PC-3 (cell line): ENCODE measurements at regions not wholly inside any gene's neighbourhood (a gene's known extent, or its start where the extent isn't known, plus 50 kb on each side); places are given as distances from the start of the nearest gene placed in this dataset.

ENCODE experiments used
- ATAC-seq: fragments of 200-7000 bp; cut with Tn5 transposase; 2 replicates; pipeline ENCODE4 v1.9.1; 2020; ENCODE audit warnings: mild to moderate bottlenecking, moderate library complexity
- BruUV-seq: library from RNA; stranded (reverse); fragments of 400-500 nt; replicated peaks from 2 replicates; lab custom pipeline; 2021; lab: Mats Ljungman, UMichigan
- CTCF ChIA-PET: fragments of 300-600 bp; sonication (Branson Sonifier 250); formaldehyde crosslinking; loops from one replicate; lab custom pipeline; 2022; ENCODE audit warnings: antibody characterized with exemption; lab: Charles Lee
- POLR2A ChIA-PET: fragments of 300-600 bp; sonication (Branson Sonifier 250); formaldehyde crosslinking; loops from one replicate; lab custom pipeline; 2022; ENCODE audit warnings: antibody characterized with exemption; ENCODE audit not compliant: unreplicated experiment; lab: Charles Lee
- DNase-seq: peaks from one replicate; pipeline ENCODE4 v3.0.0-alpha.2; 2015
- H2AFZ ChIP-seq: fragments of 300-600 bp; sonication (generic); 2 replicates; pipeline ENCODE4 v1.6.0; 2016; ENCODE audit warnings: antibody characterized with exemption, low read length
- H3F3A ChIP-seq: fragments of 300-600 bp; sonication (generic); one replicate; pipeline ENCODE4 v1.6.0; 2017; ENCODE audit warnings: antibody characterized with exemption, low read length, control low read depth, mild to moderate bottlenecking; ENCODE audit not compliant: unreplicated experiment
- H3K27ac ChIP-seq: fragments of 300-600 bp; sonication (generic); 2 replicates; pipeline ENCODE4 v1.5.1; 2016; ENCODE audit warnings: mild to moderate bottlenecking, low read length
- H3K27me3 ChIP-seq: fragments of 300-600 bp; sonication (generic); 2 replicates; pipeline ENCODE4 v1.6.1; 2016; ENCODE audit warnings: low read length, mixed read lengths
- H3K36me3 ChIP-seq: fragments of 300-600 bp; sonication (generic); 2 replicates; pipeline ENCODE4 v1.6.1; 2016; ENCODE audit warnings: low read depth, mixed run types, low read length, mixed read lengths
- H3K4me1 ChIP-seq: fragments of 300-600 bp; sonication (generic); 2 replicates; pipeline ENCODE4 v1.5.1; 2016; ENCODE audit warnings: low read length; ENCODE audit not compliant: insufficient read depth
- H3K4me2 ChIP-seq: fragments of 300-600 bp; sonication (generic); 2 replicates; pipeline ENCODE4 v1.6.0; 2016; ENCODE audit warnings: low read length
- H3K4me3 ChIP-seq: fragments of 300-600 bp; sonication (generic); 2 replicates; pipeline ENCODE4 v1.5.1; 2016; ENCODE audit warnings: mild to moderate bottlenecking, low read length, mixed read lengths
- H3K79me2 ChIP-seq: fragments of 300-600 bp; sonication (generic); 2 replicates; pipeline ENCODE4 v1.6.1; 2017; ENCODE audit warnings: low read length, mixed read lengths
- H3K9ac ChIP-seq: fragments of 300-600 bp; sonication (generic); 2 replicates; pipeline ENCODE4 v1.6.0; 2016; ENCODE audit warnings: mild to moderate bottlenecking, low read length
- H3K9me2 ChIP-seq: fragments of 300-600 bp; sonication (generic); replicated peaks from 2 replicates; pipeline ENCODE4 v1.6.1; 2016; ENCODE audit warnings: mixed run types, low read length, mixed read lengths
- H3K9me3 ChIP-seq: fragments of 300-600 bp; sonication (generic); 2 replicates; pipeline ENCODE4 v1.6.1; 2016; ENCODE audit warnings: low read length, mixed read lengths
- H4K20me1 ChIP-seq: fragments of 300-600 bp; sonication (generic); 2 replicates; pipeline ENCODE4 v1.6.1; 2016; ENCODE audit warnings: low read length, mixed read lengths
- EZH2 ChIP-seq: fragments of 300-600 bp; sonication (generic); IDR thresholded peaks from one replicate; pipeline ENCODE4 v1.6.1; 2017; ENCODE audit warnings: antibody characterized with exemption, mild to moderate bottlenecking, low read length; ENCODE audit not compliant: unreplicated experiment
- EZH2phosphoT487 ChIP-seq: fragments of 300-600 bp; sonication (generic); IDR thresholded peaks from 2 replicates; pipeline ENCODE4 v1.6.1; 2018; ENCODE audit warnings: mild to moderate bottlenecking, antibody characterized with exemption, low read length, borderline replicate concordance
- intact Hi-C: fragments of 100-400 bp; cut with micrococcal nuclease; formaldehyde crosslinking; loops from 2 replicates; pipeline ENCODE4 v1.9.0; 2023
- TF ChIP-seq, protein P1 (sequence below): fragments of 300-600 bp; sonication (generic); conservative IDR thresholded peaks from 2 replicates; pipeline ENCODE4 v1.5.1; 2017; ENCODE audit warnings: antibody characterized with exemption, low read depth, mild to moderate bottlenecking, low read length

DNA sequence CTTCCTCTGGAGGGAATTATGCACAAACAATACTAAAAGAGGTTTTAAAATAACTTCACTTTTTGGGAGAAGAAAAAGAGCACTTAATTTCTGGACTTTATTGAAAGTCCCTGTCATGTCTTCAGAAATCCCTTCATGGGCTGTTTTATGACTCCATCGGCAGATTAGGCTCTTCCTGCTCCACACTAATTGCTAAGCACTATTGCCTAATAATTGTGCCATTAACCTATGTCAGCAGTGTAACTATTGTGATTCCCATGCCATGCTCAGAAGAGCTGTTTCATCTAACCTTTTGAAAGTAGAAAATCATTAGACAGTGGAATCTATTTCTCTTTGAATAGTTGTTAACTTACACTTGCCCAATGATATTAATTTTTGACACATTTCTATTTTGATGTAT, 489.3 kb upstream of the RUNX1 start:
- TF ChIP-seq, protein P1, sequence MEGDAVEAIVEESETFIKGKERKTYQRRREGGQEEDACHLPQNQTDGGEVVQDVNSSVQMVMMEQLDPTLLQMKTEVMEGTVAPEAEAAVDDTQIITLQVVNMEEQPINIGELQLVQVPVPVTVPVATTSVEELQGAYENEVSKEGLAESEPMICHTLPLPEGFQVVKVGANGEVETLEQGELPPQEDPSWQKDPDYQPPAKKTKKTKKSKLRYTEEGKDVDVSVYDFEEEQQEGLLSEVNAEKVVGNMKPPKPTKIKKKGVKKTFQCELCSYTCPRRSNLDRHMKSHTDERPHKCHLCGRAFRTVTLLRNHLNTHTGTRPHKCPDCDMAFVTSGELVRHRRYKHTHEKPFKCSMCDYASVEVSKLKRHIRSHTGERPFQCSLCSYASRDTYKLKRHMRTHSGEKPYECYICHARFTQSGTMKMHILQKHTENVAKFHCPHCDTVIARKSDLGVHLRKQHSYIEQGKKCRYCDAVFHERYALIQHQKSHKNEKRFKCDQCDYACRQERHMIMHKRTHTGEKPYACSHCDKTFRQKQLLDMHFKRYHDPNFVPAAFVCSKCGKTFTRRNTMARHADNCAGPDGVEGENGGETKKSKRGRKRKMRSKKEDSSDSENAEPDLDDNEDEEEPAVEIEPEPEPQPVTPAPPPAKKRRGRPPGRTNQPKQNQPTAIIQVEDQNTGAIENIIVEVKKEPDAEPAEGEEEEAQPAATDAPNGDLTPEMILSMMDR = no peak
- no peak for TF ChIP-seq EZH2phosphoT487
- H3K4me1 ChIP-seq = no peaks in the 10 kb centered on the region
- H3K4me3 ChIP-seq = no peak overlapping the region
- no peaks in the 10 kb centered on the region for H3K27me3 ChIP-seq
- H3K36me3 ChIP-seq = no peaks in the 10 kb centered on the region
- no peak overlapping the region for H2AFZ ChIP-seq
- no peaks in the 10 kb centered on the region for H3K79me2 ChIP-seq
- ChIA-PET CTCF (no interaction called here), POLR2A (no interaction called here)
- intact Hi-C loops = no loop called here
- H3K9me2 ChIP-seq = no peaks in the 10 kb centered on the region
- ATAC-seq = no peak
- H3K4me2 ChIP-seq = no peak overlapping the region
- H3K9ac ChIP-seq = no peak overlapping the region
- H4K20me1 ChIP-seq = no peaks in the 10 kb centered on the region
- BruUV-seq = no TSS peak
- H3K27ac ChIP-seq = no peak overlapping the region
- H3F3A ChIP-seq = no peaks in the 10 kb centered on the region
- no peaks in the 10 kb centered on the region for H3K9me3 ChIP-seq
- no peak for DNase-seq

DNA sequence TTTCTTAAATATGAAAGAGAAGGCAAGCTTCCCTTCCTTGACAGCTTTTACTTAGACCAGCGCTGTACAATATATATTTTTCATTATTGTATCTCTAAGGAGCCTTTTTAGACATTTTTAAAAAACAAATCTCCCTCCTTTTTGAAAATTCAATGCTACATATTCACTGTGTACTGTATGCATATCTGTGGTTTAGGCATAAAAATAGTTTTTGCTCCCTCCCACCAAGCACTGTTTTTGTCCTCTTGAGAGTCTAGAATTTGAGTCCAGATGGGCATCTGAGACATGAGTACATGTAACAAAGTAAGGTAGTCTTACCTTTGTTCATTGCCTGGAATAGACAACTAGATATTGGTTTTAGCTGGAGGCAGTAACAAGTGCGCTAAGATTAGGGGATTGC, 488.5 kb upstream of the RUNX1 start:
- Histone ChIP-seq H3K9ac (no peak overlapping the region), H3K4me2 (no peak overlapping the region), H3K27ac (no peak overlapping the region), H3K9me3 (no peaks in the 10 kb centered on the region), H3F3A (no peaks in the 10 kb centered on the region), H3K4me3 (no peak overlapping the region), H3K36me3 (no peaks in the 10 kb centered on the region), H3K4me1 (no peaks in the 10 kb centered on the region), H3K79me2 (no peaks in the 10 kb centered on the region), H3K27me3 (no peaks in the 10 kb centered on the region), H4K20me1 (no peaks in the 10 kb centered on the region), H2AFZ (no peak overlapping the region), H3K9me2 (no peaks in the 10 kb centered on the region)
- no peak for DNase-seq
- CTCF ChIA-PET = no interaction called here
- no TSS peak for BruUV-seq
- POLR2A ChIA-PET = no interaction called here
- intact Hi-C loops = no loop called here
- TF ChIP-seq, protein P1 = no peak
- TF ChIP-seq EZH2phosphoT487 = no peak
- no peak for ATAC-seq

DNA sequence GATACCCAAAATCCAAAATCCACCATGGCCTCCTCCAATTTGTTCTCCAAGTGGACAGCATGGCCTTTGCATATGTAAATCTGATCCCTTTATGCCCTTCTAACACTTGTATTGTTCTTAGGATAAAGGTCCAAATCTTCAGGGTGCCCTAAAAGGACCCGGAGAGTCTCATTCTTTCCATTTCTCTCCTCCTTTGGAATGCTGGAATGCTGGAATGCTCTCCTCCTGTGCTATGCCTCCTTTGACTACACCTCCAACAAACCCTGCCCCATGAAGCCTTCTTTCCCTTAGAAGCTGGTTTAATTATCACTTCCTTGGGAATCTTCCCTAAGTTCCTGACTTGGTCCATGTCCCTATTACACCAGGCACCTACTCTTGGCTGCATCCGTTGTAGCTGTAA, 484.8 kb upstream of the RUNX1 start:
- ChIA-PET CTCF (no interaction called here), POLR2A (no interaction called here)
- H3K4me3 ChIP-seq = no peak overlapping the region
- no peak overlapping the region for H3K4me2 ChIP-seq
- no peaks in the 10 kb centered on the region for H3K27me3 ChIP-seq
- H3F3A ChIP-seq = no peaks in the 10 kb centered on the region
- ATAC-seq (no peak), DNase-seq (no peak)
- no peak overlapping the region for H3K27ac ChIP-seq
- H3K9me2 ChIP-seq = no peaks in the 10 kb centered on the region
- H3K9ac ChIP-seq = no peak overlapping the region
- no TSS peak for BruUV-seq
- no peaks in the 10 kb centered on the region for H3K9me3 ChIP-seq
- TF ChIP-seq EZH2phosphoT487 = no peak
- TF ChIP-seq, protein P1 = no peak
- TF ChIP-seq EZH2 = no peak
- intact Hi-C loops = no loop called here
- no peak overlapping the region for H2AFZ ChIP-seq
- H4K20me1 ChIP-seq = no peaks in the 10 kb centered on the region
- no peaks in the 10 kb centered on the region for H3K79me2 ChIP-seq
- no peaks in the 10 kb centered on the region for H3K4me1 ChIP-seq
- no peaks in the 10 kb centered on the region for H3K36me3 ChIP-seq
